GM19023 (cell line): ENCODE measurements at regions not wholly inside any gene's neighbourhood (a gene's known extent, or its start where the extent isn't known, plus 50 kb on each side); places are given as distances from the start of the nearest gene placed in this dataset.

Experiments
- ATAC-seq: cut with Tn5 transposase; IDR thresholded peaks from one replicate; pipeline ENCODE4 v1.9.1; 2021; ENCODE audit warnings: mild to moderate bottlenecking, moderate library complexity; ENCODE audit not compliant: unreplicated experiment

DNA sequence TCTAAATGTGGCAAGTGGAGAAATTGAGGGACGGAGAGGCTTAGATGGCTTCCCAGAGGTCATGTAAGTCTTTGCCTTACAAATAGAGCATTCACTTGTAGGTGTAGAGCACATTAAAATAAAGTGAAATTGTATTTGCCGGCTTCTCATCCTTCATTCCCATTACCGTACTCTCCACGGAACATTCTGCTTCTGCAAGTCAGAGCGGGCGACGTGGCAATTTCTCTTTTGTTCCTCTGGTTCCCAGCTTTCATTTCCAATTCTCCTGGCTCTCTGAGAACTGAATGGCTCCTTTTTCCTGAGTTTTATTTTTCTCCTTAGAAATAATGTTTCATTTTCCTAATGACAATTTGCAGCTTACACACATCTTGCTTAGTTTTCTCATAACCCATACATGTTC lies 51.3 kb upstream of the PFKP start:
- ATAC-seq = no peak

- no peak for ATAC-seq
Observed at GRCh38 chr10:3014968-3015367, 52.4 kb upstream of the PFKP start.

DNA sequence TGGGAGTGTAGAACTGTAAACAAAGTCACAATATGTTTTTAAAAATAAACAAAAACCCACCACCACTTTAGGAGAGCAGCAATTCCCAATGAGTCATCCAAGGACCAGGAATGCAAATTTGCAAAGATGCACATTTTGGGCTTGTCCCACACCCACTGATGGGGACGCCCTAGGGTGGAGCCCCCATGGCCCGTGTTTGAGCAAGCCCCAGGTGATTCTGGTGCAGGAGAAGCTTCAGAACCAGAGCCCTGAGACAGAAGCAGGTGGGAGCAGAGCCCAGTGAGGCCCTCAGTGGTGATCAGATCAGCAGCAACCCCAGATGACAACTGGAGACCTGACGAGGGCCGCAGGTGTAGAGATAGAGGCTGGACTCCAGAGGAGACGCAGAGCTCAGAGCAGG lies 55.1 kb upstream of the PFKP start:
- ATAC-seq = no peak

- no peak for ATAC-seq
Observed at GRCh38 chr10:3010816-3011460, 56.4 kb upstream of the PFKP start.

GRCh38 chr10:3010334-3010733 lies 57.0 kb upstream of the PFKP start:
- no peak for ATAC-seq

GRCh38 chr10:3009341-3009740 lies 58.0 kb upstream of the PFKP start:
- ATAC-seq = no peak

- no peak for ATAC-seq
Observed at GRCh38 chr10:3008518-3009195, 58.7 kb upstream of the PFKP start.

DNA sequence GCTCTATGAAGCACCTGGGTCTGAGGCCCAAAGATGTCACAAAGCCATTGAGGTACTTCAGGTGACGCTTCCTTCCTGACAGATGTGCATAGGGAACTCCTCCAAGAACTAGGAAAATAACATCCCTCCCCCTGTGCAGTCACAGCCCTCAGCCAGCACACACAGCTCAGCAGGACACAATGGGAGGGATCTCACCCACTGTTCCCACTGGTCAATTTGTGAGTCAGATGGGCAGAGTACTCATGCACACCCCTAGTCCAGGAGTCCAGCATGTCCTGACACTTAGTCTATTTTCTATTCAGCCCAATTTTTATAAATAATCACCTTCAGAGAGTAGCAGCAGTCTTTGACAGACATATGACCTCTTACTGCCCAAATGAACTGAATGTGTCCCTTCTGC lies 60.7 kb upstream of the PFKP start:
- ATAC-seq = no peak

DNA sequence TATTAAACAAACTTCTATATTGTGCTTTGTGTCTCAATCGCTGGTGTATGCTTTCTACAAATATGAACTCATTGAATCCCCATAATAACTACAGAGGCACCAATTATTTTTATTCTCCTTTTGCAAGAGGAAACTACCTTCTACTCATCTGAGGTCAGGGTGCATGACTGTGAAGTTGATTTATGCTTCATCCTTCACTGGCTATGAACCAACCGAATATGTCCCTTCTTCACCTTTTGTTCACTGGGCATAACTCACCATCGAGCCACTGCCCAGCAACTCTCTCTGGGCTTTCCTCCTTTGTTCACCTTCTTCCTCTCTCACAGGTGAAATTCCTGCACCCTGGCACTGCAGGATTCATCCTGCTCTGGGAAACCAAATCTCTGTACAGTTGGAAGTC lies 61.3 kb upstream of the PFKP start:
- ATAC-seq = no peak

- ATAC-seq = no peak
Observed at GRCh38 chr10:3002304-3002703, 65.0 kb upstream of the PFKP start.

DNA sequence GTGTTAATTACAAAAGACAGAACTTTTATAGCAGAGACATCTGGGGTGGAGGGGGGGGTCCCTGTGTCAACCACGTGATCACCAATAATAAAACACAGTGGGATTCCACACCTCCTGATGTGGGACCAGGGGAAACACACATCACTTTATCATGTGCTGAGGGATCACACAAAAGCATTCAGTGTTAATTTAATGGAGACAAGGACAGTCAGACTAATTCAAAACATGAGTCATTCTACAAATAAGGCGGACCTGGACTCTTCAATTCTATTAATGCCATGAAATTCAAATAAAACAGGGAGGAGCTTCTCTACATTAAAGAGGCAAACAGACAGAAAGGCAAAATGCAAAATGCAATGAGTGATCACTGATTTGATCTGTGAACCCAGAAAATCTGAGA lies 67.3 kb upstream of the PFKP start:
- ATAC-seq = no peak

GRCh38 chr10:2994221-2994961 lies 73.0 kb upstream of the PFKP start:
- no peak for ATAC-seq

GRCh38 chr10:2993636-2994035 lies 73.7 kb upstream of the PFKP start:
- no peak for ATAC-seq

GRCh38 chr10:2992401-2993198 lies 74.7 kb upstream of the PFKP start:
- ATAC-seq = no peak

DNA sequence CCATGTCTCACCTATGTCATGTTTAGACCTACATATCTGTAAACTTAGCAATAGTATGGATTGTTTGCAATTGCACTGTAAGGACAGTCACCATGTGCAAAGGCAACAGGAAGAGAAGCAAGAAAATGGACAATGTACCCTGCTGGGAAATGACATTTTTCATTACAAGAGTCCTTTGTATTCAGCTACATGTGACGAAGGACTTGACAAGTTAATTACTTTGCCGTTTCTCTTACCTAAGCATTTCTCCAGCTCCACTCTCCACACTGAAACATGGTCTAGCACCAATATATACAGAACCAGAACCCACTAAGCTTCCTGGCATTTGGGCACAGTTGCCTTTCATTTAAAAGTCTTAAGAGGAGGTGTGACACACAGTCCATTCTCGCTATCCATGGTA lies 76.6 kb upstream of the PFKP start:
- no peak for ATAC-seq

- ATAC-seq = no peak
Observed at GRCh38 chr10:2989292-2989947, 77.9 kb upstream of the PFKP start.

- no peak for ATAC-seq
Observed at GRCh38 chr10:2987185-2987768, 80.1 kb upstream of the PFKP start.

GRCh38 chr10:2986391-2986801 lies 81.0 kb upstream of the PFKP start:
- ATAC-seq = no peak

GRCh38 chr10:2985729-2986232 lies 81.6 kb upstream of the PFKP start:
- ATAC-seq = no peak

DNA sequence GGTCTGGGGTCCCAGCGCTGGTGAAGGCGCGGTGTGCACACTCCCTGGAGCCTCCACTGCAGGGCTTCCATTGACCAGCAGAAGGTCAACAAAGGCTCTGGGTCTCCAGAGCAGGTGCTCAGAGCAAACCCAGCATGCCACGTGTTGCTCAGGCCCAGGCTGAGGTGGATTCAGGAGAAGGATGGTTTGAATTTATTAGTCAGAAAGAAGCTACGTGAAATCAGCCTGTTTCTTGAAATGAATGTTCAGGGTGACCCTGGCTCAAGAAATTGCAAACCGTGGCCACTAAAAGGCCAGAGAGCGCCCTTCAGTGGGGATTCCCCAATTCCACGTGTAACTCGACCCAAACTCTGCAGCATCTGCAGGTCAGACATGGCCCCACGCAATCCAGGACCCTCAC lies 82.7 kb upstream of the PFKP start:
- no peak for ATAC-seq
